Upper lobe of right lung (tissue), 1 donor: ENCODE measurements at regions not wholly inside any gene's neighbourhood (a gene's known extent, or its start where the extent isn't known, plus 50 kb on each side); places are given as distances from the start of the nearest gene placed in this dataset.

Experiments
- ATAC-seq: fragments of 200-7000 bp; cut with Tn5 transposase; one replicate; pipeline ENCODE4 v1.9.1; 2020; ENCODE audit warnings: mild to moderate bottlenecking, moderate library complexity
- DNase-seq: peaks from one replicate; pipeline ENCODE4 v3.0.0-alpha.2; 2020
- H3K27ac ChIP-seq: fragments of 200-600 bp; one replicate; pipeline ENCODE4 v1.8.0; 2022
- H3K27me3 ChIP-seq: fragments of 200-600 bp; one replicate; pipeline ENCODE4 v1.8.0; 2022; ENCODE audit warnings: mild to moderate bottlenecking
- H3K36me3 ChIP-seq: fragments of 200-600 bp; one replicate; pipeline ENCODE4 v1.8.0; 2022
- H3K4me1 ChIP-seq: fragments of 200-600 bp; one replicate; pipeline ENCODE4 v1.8.0; 2022
- H3K4me3 ChIP-seq: fragments of 200-600 bp; one replicate; pipeline ENCODE4 v1.8.0; 2022; ENCODE audit warnings: mild to moderate bottlenecking
- H3K9me3 ChIP-seq: fragments of 200-600 bp; one replicate; pipeline ENCODE4 v1.8.0; 2022
- intact Hi-C: fragments of 100-400 bp; cut with DNase I; formaldehyde crosslinking; loops from one replicate; pipeline ENCODE4 v1.11.0; 2022
- TF ChIP-seq, protein P1 (sequence below): fragments of 200-600 bp; IDR thresholded peaks from one replicate; pipeline ENCODE4 v1.8.0; 2022; ENCODE audit warnings: antibody characterized with exemption
- donor health status: DM: no; HTN: yes; CAD: no; lungs with severe emphysema.

DNA sequence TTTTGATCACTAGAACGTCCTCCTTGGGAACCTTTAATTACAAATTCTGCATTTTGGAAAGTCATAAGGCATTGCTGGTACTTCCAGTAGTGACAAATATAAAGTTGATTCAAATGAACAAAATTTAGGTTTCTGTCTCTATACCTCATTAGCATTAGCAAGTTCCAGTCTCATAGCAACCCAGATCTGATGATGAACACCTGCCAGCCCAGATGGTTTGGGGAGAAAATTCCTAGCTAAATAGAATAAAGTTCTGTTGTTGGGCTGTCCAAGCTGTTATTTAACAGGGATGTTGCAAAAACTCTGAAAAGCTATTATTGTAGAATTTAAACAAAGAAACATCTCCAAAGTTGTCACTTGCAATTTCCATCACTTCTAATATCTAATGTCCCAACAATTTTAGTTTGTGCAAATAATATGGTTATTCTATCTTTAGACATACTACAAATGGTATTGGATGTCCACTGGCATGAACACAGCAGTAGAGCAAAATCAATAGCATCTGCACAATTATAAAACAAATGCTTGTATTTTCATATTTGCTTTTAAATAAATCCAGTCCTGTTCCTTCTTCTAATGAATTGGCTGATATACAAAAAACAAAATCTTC, 299.4 kb downstream of the SLC16A7 start:
- DNase-seq (no peak), ATAC-seq (no peak)
- H3K4me3 ChIP-seq: no peak overlapping the region
- H3K4me1 ChIP-seq: no peaks in the 10 kb centered on the region
- no peaks in the 10 kb centered on the region for H3K27me3 ChIP-seq
- TF ChIP-seq, protein P1, sequence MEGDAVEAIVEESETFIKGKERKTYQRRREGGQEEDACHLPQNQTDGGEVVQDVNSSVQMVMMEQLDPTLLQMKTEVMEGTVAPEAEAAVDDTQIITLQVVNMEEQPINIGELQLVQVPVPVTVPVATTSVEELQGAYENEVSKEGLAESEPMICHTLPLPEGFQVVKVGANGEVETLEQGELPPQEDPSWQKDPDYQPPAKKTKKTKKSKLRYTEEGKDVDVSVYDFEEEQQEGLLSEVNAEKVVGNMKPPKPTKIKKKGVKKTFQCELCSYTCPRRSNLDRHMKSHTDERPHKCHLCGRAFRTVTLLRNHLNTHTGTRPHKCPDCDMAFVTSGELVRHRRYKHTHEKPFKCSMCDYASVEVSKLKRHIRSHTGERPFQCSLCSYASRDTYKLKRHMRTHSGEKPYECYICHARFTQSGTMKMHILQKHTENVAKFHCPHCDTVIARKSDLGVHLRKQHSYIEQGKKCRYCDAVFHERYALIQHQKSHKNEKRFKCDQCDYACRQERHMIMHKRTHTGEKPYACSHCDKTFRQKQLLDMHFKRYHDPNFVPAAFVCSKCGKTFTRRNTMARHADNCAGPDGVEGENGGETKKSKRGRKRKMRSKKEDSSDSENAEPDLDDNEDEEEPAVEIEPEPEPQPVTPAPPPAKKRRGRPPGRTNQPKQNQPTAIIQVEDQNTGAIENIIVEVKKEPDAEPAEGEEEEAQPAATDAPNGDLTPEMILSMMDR: no peak
- intact Hi-C loops: no loop called here
- no peak overlapping the region for H3K27ac ChIP-seq
- no peaks in the 10 kb centered on the region for H3K9me3 ChIP-seq
- H3K36me3 ChIP-seq: no peaks in the 10 kb centered on the region

DNA sequence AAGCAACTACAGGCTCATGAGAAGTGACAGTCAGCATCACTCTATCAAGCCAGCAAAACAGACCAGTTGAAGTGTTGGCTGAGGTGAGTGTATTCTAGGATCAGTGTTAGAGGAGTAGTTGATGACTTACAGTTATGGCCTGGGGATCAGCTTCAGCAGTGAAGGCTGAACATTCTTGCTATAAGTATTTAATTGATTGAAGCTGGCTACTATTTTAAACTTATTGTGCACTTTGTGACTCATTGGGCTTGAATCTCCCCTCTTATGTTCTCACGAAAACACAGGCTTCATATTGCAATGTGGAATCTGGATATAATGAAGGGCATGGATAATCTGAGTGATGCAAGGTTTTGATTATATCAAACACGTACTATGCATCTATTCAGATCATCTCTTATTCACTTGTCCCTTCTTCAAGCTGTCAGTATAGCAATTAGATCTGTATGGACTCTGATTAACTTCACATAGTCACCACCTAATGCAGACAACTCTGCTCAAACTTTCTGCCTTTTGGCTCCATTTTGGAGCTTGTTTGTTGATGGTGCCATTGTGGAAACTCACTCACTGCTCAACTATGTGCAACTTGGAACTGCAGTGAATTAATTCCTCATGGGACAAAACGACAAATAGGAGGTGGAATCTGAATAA, 309.2 kb downstream of the SLC16A7 start:
- Histone ChIP-seq H3K4me3 (no peak overlapping the region), H3K27me3 (no peaks in the 10 kb centered on the region)
- intact Hi-C loops: no loop called here

DNA sequence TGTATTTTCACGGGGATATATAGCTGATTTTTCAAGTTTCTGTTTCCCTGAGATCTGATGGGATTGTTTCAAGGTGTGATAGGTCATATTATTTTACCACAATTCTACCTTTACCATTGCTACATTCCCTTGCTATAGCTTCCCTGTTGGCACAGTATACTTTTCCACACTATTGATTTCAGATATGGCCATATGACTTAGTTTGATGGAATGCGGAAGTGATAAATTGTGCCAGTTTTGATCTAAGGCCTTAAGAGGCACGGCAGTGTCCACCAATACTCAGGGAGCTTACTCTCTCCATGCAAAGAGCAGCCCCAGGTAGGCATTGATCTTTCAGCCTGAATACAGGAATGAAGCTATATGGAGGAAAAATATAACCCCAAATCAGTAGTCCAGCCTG, 315.7 kb downstream of the SLC16A7 start:
- no peaks in the 10 kb centered on the region for H3K36me3 ChIP-seq
- DNase-seq (no peak), ATAC-seq (no peak)
- no peaks in the 10 kb centered on the region for H3K4me1 ChIP-seq
- H3K27me3 ChIP-seq: no peaks in the 10 kb centered on the region
- H3K4me3 ChIP-seq: no peak overlapping the region
- H3K27ac ChIP-seq: no peak overlapping the region
- no peaks in the 10 kb centered on the region for H3K9me3 ChIP-seq
- intact Hi-C loops: no loop called here
- TF ChIP-seq, protein P1: no peak

More for the DNA sequence above, 309.2 kb downstream of the SLC16A7 start:
- Histone ChIP-seq H3K4me1 (no peaks in the 10 kb centered on the region), H3K36me3 (no peaks in the 10 kb centered on the region), H3K27ac (no peak overlapping the region), H3K9me3 (no peaks in the 10 kb centered on the region)
- ATAC-seq (no peak), DNase-seq (no peak)
- TF ChIP-seq, protein P1: no peak

DNA sequence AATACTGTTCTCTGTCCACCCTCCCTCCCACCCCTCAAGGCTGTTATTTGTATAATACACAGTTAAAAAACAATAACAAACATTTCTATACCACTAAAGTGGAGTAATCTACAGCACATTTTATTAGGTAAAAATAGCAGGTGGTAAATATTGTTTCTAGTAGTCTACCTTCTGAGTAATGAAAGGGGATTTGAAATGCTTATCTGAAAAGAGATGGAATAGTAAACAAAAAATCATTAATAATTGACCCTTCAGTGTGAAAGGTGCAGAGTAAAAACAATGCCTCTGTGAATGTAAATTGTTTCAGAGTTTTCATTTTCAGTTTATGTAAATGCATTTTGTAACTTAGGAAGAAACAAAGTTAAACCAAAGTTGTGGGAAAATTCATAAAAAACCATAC, 321.2 kb downstream of the SLC16A7 start:
- ATAC-seq (no peak), DNase-seq (no peak)
- H3K4me1 ChIP-seq: no peaks in the 10 kb centered on the region
- no peaks in the 10 kb centered on the region for H3K9me3 ChIP-seq
- H3K36me3 ChIP-seq: no peaks in the 10 kb centered on the region
- intact Hi-C loops: no loop called here
- H3K27me3 ChIP-seq: no peaks in the 10 kb centered on the region
- TF ChIP-seq, protein P1: no peak
- no peak overlapping the region for H3K27ac ChIP-seq
- H3K4me3 ChIP-seq: no peak overlapping the region

DNA sequence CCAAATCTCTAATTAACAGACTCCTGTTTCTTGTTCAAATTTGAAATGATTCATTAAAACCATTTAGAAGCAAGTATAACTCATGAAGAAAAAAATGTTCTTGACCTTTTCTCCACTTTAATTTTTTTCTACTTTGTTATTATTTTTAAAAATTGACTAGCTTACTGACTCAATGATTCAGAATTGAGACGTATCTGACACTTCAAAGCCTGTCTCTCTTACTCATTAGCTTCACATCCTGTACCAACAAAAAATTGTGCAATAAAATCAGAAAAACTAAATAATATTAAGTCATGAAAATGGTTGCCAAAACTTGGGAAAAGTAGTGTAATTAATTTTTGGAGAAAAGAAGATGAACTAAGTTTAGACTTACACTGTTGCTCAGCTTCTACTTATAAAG, 331.2 kb downstream of the SLC16A7 start:
- H3K4me1 ChIP-seq: no peaks in the 10 kb centered on the region
- TF ChIP-seq, protein P1: no peak
- ATAC-seq: no peak
- no peaks in the 10 kb centered on the region for H3K36me3 ChIP-seq
- H3K4me3 ChIP-seq: no peak overlapping the region
- H3K9me3 ChIP-seq: no peaks in the 10 kb centered on the region
- H3K27me3 ChIP-seq: no peaks in the 10 kb centered on the region
- no peak for DNase-seq
- no peak overlapping the region for H3K27ac ChIP-seq
- intact Hi-C loops: no loop called here
